KG1 (cell line): ENCODE measurements at regions not wholly inside any gene's neighbourhood (a gene's known extent, or its start where the extent isn't known, plus 50 kb on each side); places are given as distances from the start of the nearest gene placed in this dataset.
"Not testable (repeated sequence)": the region's sequence is repeated elsewhere in the genome, so short reads cannot be mapped to it uniquely, and the experiment has no call there.

Source experiments
- DNase-seq: peaks from one replicate; lab custom pipeline; 2025; lab: John Stamatoyannopoulos, UW

DNA sequence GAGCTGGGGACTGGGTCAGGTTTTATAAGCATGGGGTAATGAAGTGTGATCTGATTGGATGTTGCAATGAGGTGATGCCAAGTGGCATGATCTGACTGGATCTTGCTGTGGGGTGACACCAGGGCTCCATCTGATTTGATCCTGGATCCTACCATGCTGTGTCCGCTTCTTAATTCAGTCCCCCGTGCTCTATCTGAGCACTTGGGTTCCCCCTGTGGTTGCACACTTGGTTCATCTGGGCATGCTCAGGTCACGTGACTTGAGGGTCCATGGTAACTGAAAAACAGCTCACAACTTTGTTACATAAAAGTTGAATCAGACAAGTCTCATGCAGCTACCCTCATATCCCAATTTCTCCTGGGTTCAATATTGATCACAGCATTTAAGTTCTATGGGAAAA lies 448.6 kb upstream of the NRP1 start:
- DNase-seq: no peak

DNA sequence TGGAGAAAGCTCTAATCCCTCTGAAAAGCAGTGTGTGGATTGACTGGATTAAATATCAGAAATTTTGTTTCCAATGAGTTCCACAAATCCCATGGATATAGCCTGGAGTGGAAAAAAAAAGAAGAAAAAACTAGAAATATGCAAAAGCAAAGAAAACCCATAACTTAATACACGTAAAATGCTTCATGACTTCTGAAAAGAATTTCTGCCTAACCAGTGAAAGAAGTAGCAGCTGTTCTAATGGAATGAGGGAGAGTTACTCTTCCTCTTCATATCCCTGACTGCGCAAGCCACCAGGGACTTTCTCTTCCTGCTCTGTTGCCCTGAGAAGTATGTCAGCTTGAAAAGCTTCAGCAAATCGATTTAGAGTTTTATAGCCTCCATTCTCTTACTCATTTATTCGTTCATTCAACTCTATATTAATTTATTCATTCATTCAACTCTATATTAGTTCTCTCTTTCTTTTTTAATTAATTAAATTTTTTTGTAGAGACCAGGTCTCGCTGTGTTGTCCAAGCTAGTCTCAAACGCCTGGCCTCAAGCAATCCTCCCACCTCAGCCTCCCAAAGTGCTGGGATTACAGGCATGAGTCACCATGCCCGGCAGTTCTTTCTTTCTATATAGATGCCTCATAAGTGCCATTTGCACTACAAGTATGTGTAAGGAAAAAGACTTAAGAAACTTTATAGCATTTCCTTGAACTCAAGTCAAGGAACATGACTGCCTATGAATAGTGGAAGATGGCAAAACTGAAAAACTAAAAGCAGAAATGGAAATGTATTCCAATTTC lies 447.3 kb upstream of the NRP1 start:
- DNase-seq: no peak

- DNase-seq: no peak
Measured at GRCh38 chr10:33780961-33781360, 446.5 kb upstream of the NRP1 start.

- DNase-seq: no peak
Measured at GRCh38 chr10:33777223-33777622, 442.8 kb upstream of the NRP1 start.

GRCh38 chr10:33776419-33777070 lies 442.1 kb upstream of the NRP1 start:
- no peak for DNase-seq

DNA sequence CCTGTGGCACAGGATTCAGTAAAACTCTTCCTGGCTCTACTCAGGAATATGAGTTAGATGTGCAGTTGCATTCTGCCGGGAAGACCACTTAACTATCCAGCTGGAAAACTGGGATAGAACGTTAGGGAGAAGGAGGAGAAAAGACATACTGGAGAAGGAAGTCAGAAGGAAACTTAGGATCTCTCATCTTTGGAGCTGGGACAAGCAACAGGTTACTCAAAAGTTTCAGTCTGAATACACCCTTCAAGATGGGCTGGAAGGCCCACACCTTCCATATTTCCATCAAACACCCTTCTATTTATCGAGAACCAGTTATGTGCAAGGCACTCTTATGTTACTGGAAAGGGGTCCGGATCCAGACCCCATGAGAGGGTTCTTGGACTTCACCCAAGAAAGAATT lies 440.4 kb upstream of the NRP1 start:
- no peak for DNase-seq

GRCh38 chr10:33773886-33774480 lies 439.5 kb upstream of the NRP1 start:
- no peak for DNase-seq

DNA sequence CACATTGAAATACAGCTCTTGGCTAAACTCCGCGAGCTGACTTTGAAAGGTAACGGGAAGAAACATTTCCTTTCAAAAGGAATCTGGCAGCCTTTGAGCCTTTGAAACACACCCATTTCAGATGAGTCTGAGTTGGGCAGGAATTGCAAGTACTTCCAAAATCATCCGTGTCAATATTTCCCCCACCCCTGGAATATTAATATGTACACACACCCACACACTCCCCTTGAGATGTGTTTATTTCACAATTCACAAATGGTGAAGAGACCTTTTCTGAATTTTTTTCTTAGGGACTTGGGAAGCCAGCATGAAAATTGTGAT lies 438.7 kb upstream of the NRP1 start:
- no peak for DNase-seq

DNA sequence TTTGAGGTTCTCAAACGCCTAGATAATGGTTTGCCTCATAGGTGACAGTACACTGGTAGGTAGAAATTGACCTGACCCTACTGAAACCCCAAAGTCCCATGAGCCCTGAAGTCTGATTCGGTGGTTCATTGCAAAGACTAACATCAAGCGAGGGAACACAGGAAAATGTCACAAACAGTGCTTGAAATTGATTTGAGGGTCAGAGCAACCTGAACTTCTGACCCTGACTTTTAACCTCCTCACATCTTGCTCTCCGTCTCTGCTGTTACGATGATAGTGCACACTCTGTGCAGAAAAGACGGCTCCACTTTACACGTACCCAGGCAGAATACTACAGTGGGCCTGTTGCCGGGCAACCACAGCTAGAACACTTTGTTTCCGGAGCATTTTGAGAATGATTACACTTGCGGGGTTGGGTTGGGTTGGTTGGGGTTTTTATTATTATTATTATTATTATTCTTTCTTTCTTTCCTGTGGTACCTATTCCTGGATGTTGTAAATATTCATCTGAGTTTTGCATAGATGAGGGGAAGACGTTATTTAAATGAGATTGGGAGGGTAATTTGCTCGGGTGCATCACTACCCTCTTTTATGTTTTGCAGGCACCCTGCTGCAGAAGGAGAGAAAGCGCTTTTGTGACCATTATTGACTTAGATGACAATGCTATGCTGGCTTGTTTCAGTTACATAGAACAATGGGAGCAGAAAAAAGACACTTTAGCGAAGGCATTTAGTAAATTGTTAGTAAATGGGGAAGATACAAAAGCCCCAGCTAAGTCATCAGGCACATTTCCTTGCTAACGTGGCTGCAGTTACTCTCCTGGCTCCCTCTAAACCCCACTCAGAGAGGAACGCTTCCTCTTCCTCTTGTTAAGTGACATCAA lies 438.1 kb upstream of the NRP1 start:
- no peak for DNase-seq

GRCh38 chr10:33771856-33772255 lies 437.4 kb upstream of the NRP1 start:
- DNase-seq: not testable (repeated sequence)

DNA sequence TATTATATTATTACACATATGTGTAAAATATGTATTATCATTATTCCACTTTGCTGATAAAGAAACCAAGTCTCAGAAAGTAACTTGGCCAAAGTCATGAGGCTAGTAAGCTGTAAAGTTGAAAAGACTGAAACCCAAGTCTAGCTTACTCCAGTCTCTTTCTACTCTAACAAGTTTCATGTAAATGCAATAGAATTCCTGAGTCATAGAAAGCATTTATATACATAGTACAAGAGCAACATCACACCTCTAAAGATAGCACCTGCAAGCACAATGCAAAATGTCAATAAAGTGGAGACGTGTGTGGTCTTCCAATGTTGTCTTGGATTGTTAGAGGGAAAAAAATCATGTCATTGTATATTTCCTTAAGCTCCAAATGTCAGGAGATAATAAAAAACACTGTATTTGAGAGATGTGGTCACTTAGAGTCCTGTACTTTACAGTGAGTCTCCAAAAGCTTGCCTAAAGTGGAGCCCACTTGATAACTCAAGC lies 430.3 kb upstream of the NRP1 start:
- no peak for DNase-seq

GRCh38 chr10:33760056-33760943 lies 425.8 kb upstream of the NRP1 start:
- no peak for DNase-seq

GRCh38 chr10:33759191-33759590 lies 424.7 kb upstream of the NRP1 start:
- DNase-seq: no peak

GRCh38 chr10:33758299-33758698 lies 423.8 kb upstream of the NRP1 start:
- no peak for DNase-seq

DNA sequence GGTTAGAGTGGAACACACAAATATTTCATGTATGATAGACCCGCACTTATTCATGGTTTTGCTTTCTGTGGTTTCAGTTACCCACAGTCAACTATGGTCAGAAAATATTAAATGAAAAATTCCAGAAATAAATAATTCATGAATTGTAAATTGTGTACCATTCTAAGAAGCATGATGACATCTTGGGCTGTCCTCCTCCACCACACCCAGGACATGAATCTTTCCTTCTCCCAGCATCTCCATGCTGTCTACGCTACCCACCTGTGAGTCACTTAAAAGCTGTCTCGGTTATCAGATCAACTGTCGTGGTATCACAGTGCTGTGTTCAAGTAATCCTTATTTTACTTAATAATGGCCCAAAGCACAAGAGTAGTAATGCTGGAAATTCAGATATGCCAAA lies 419.6 kb upstream of the NRP1 start:
- DNase-seq: no peak

GRCh38 chr10:33753389-33753788 lies 418.9 kb upstream of the NRP1 start:
- no peak for DNase-seq

- no peak for DNase-seq
Measured at GRCh38 chr10:33749790-33750189, 415.3 kb upstream of the NRP1 start.

- no peak for DNase-seq
Measured at GRCh38 chr10:33749067-33749735, 414.7 kb upstream of the NRP1 start.

- DNase-seq: no peak
Measured at GRCh38 chr10:33746836-33747268, 412.4 kb upstream of the NRP1 start.

- no peak for DNase-seq
Measured at GRCh38 chr10:33746186-33746585, 411.7 kb upstream of the NRP1 start.

- DNase-seq: no peak
Measured at GRCh38 chr10:33743429-33743857, 409.0 kb upstream of the NRP1 start.
